SK-N-SH treated with all-trans-retinoic acid at 6 μM for 48 hours (cell line): ENCODE measurements at regions not wholly inside any gene's neighbourhood (a gene's known extent, or its start where the extent isn't known, plus 50 kb on each side); places are given as distances from the start of the nearest gene placed in this dataset.

Source experiments
- ATAC-seq: fragments of 200-7000 bp; cut with Tn5 transposase; 3 replicates; pipeline ENCODE4 v1.9.1; 2020; ENCODE audit warnings: mild to moderate bottlenecking, moderate library complexity
- ARNTL ChIP-seq: fragments of 450-650 bp; formaldehyde crosslinking; IDR thresholded peaks from 2 replicates; pipeline ENCODE4 v1.5.0; 2020; ENCODE audit warnings: low read depth, mild to moderate bottlenecking, moderate library complexity, borderline replicate concordance
- BACH2 ChIP-seq: fragments of 250-450 bp; sonication (Bioruptor Pico); IDR thresholded peaks from 2 replicates; pipeline ENCODE4 v1.9.0; 2021; ENCODE audit warnings: mild to moderate bottlenecking, borderline replicate concordance
- CREB5 ChIP-seq: fragments of 250-450 bp; sonication (Bioruptor Pico); IDR thresholded peaks from 2 replicates; pipeline ENCODE4 v1.5.1; 2020; ENCODE audit warnings: low read depth, mild to moderate bottlenecking, moderate library complexity
- CSDC2 ChIP-seq: fragments of 250-450 bp; sonication (Bioruptor Pico); IDR thresholded peaks from 2 replicates; pipeline ENCODE4 v1.5.0; 2020; ENCODE audit warnings: mild to moderate bottlenecking, moderate library complexity
- CSRNP3 ChIP-seq: fragments of 250-450 bp; sonication (Bioruptor Pico); IDR thresholded peaks from 2 replicates; pipeline ENCODE4 v1.5.1; 2021; ENCODE audit warnings: mild to moderate bottlenecking, moderate library complexity
- ESRRG ChIP-seq: fragments of 250-450 bp; sonication (Bioruptor Pico); IDR thresholded peaks from 2 replicates; pipeline ENCODE4 v1.6.1; 2021; ENCODE audit warnings: mild to moderate bottlenecking
- GLIS3 ChIP-seq: fragments of 250-450 bp; sonication (Bioruptor Pico); IDR thresholded peaks from 2 replicates; pipeline ENCODE4 v1.5.0; 2020; ENCODE audit warnings: mild to moderate bottlenecking, moderate library complexity
- ISL1 ChIP-seq: fragments of 250-450 bp; sonication (Bioruptor Pico); IDR thresholded peaks from 2 replicates; pipeline ENCODE4 v2.1.2; 2022; ENCODE audit warnings: mild to moderate bottlenecking, moderate library complexity
- OSR1 ChIP-seq: fragments of 250-450 bp; sonication (Bioruptor Pico); IDR thresholded peaks from 2 replicates; pipeline ENCODE4 v1.8.0; 2022; ENCODE audit warnings: moderate library complexity, mild to moderate bottlenecking, inconsistent platforms
- PATZ1 ChIP-seq: fragments of 250-450 bp; sonication (Bioruptor Pico); IDR thresholded peaks from 2 replicates; pipeline ENCODE4 v1.8.0; 2020; ENCODE audit warnings: mild to moderate bottlenecking, moderate library complexity, borderline replicate concordance
- POU6F1 ChIP-seq: fragments of 250-450 bp; sonication (Bioruptor Pico); IDR thresholded peaks from 2 replicates; pipeline ENCODE4 v1.8.0; 2021; ENCODE audit warnings: low read depth, mild to moderate bottlenecking, moderate library complexity, borderline replicate concordance
- PPARA ChIP-seq: fragments of 250-450 bp; sonication (Bioruptor Pico); IDR thresholded peaks from 2 replicates; pipeline ENCODE4 v1.5.0; 2020; ENCODE audit warnings: mild to moderate bottlenecking, borderline replicate concordance
- RARB ChIP-seq: fragments of 250-450 bp; sonication (Bioruptor Pico); IDR thresholded peaks from 2 replicates; pipeline ENCODE4 v1.8.0; 2021; ENCODE audit warnings: mild to moderate bottlenecking, moderate library complexity
- SNAI2 ChIP-seq: fragments of 250-450 bp; sonication (Bioruptor Pico); IDR thresholded peaks from 2 replicates; pipeline ENCODE4 v1.5.0; 2020; ENCODE audit warnings: mild to moderate bottlenecking, moderate library complexity
- TCF4 ChIP-seq: fragments of 250-450 bp; sonication (Bioruptor Pico); IDR thresholded peaks from 2 replicates; pipeline ENCODE4 v1.8.0; 2021; ENCODE audit warnings: mild to moderate bottlenecking, moderate library complexity, borderline replicate concordance
- TOX ChIP-seq: fragments of 250-450 bp; sonication (Bioruptor Pico); IDR thresholded peaks from 2 replicates; pipeline ENCODE4 v1.8.0; 2021; ENCODE audit warnings: mild to moderate bottlenecking, moderate library complexity, borderline replicate concordance
- TSHZ2 ChIP-seq: fragments of 250-450 bp; sonication (Bioruptor Pico); IDR thresholded peaks from 2 replicates; pipeline ENCODE4 v1.5.0; 2020; ENCODE audit warnings: mild to moderate bottlenecking, moderate library complexity
- ZC3H10 ChIP-seq: fragments of 250-450 bp; sonication (Bioruptor Pico); IDR thresholded peaks from 2 replicates; pipeline ENCODE4 v1.5.1; 2021; ENCODE audit warnings: mild to moderate bottlenecking, moderate library complexity
- ZFP3 ChIP-seq: fragments of 250-450 bp; sonication (Bioruptor Pico); IDR thresholded peaks from 2 replicates; pipeline ENCODE4 v1.5.0; 2020; ENCODE audit warnings: mild to moderate bottlenecking, moderate library complexity
- ZFP30 ChIP-seq: fragments of 450-650 bp; formaldehyde crosslinking; IDR thresholded peaks from 2 replicates; pipeline ENCODE4 v1.5.0; 2022; ENCODE audit warnings: mild to moderate bottlenecking, moderate library complexity
- ZNF565 ChIP-seq: fragments of 450-650 bp; formaldehyde crosslinking; conservative IDR thresholded peaks from 2 replicates; pipeline ENCODE4 v1.5.0; 2020; ENCODE audit warnings: low read depth, mild to moderate bottlenecking, moderate library complexity
- ZNF70 ChIP-seq: fragments of 450-650 bp; formaldehyde crosslinking; IDR thresholded peaks from 2 replicates; pipeline ENCODE4 v1.5.0; 2020; ENCODE audit warnings: mild to moderate bottlenecking, moderate library complexity
- ZNF8 ChIP-seq: fragments of 450-650 bp; formaldehyde crosslinking; IDR thresholded peaks from 2 replicates; pipeline ENCODE4 v1.5.0; 2020; ENCODE audit warnings: mild to moderate bottlenecking, moderate library complexity

- no peak for TF ChIP-seq CREB5 (CRISPR knock-in tag)
- TF ChIP-seq BACH2 (CRISPR knock-in tag), result no peak
- no peak for TF ChIP-seq TSHZ2 (CRISPR knock-in tag)
- TF ChIP-seq ZC3H10 (CRISPR knock-in tag), result no peak
- no peak for TF ChIP-seq ISL1 (CRISPR knock-in tag)
- no peak for TF ChIP-seq RARB
- no peak for TF ChIP-seq ZNF8 (CRISPR knock-in tag)
- no peak for TF ChIP-seq GLIS3 (CRISPR knock-in tag)
- TF ChIP-seq ZNF70 (CRISPR knock-in tag), result no peak
- TF ChIP-seq CSRNP3 (CRISPR knock-in tag), result no peak
- TF ChIP-seq TCF4, result no peak
- no peak for TF ChIP-seq CSDC2 (CRISPR knock-in tag)
- no peak for TF ChIP-seq TOX (CRISPR knock-in tag)
- no peak for TF ChIP-seq ARNTL
- TF ChIP-seq PATZ1 (CRISPR knock-in tag), result no peak
- TF ChIP-seq ESRRG, result no peak
- no peak for TF ChIP-seq ZFP3 (CRISPR knock-in tag)
- TF ChIP-seq, all 23 proteins: peak for 0
- ATAC-seq, result no peak
Observed at GRCh38 chr4:177706916-177707315, 264.7 kb upstream of the AGA start.

- TF ChIP-seq RARB (no peak), ISL1 (CRISPR knock-in tag) (no peak), CSRNP3 (CRISPR knock-in tag) (no peak), TOX (CRISPR knock-in tag) (no peak), ZNF8 (CRISPR knock-in tag) (no peak), ZFP3 (CRISPR knock-in tag) (no peak), ZC3H10 (CRISPR knock-in tag) (no peak), ARNTL (no peak), OSR1 (CRISPR knock-in tag) (no peak), TCF4 (no peak), ZNF70 (CRISPR knock-in tag) (no peak), PPARA (CRISPR knock-in tag) (no peak), BACH2 (CRISPR knock-in tag) (no peak), CSDC2 (CRISPR knock-in tag) (no peak), ZFP30 (CRISPR knock-in tag) (no peak), ZNF565 (CRISPR knock-in tag) (no peak)
- ATAC-seq, result no peak
Observed at GRCh38 chr4:177713454-177713853, 271.2 kb upstream of the AGA start.

- ATAC-seq, result no peak
- TF ChIP-seq ESRRG (no peak), CSRNP3 (CRISPR knock-in tag) (no peak), BACH2 (CRISPR knock-in tag) (no peak), OSR1 (CRISPR knock-in tag) (no peak), SNAI2 (no peak), CREB5 (CRISPR knock-in tag) (no peak), GLIS3 (CRISPR knock-in tag) (no peak), ZC3H10 (CRISPR knock-in tag) (no peak), POU6F1 (CRISPR knock-in tag) (no peak), ZNF70 (CRISPR knock-in tag) (no peak), CSDC2 (CRISPR knock-in tag) (no peak), ARNTL (no peak), RARB (no peak), PPARA (CRISPR knock-in tag) (no peak)
Observed at GRCh38 chr4:177717407-177717806, 275.2 kb upstream of the AGA start.
